ENCODE measurements at regions not wholly inside any gene's neighbourhood (a gene's known extent, or its start where the extent isn't known, plus 50 kb on each side); places are given as distances from the start of the nearest gene placed in this dataset.
"Not testable (repeated sequence)": the region's sequence is repeated elsewhere in the genome, so short reads cannot be mapped to it uniquely, and the experiment has no call there.

GRCh38 chr2:183541766-183542165, 417.5 kb downstream of the NUP35 start:
- peak; percentile 76 for DNase-seq

GRCh38 chr2:183542606-183543005, 418.4 kb downstream of the NUP35 start:
- no peak for DNase-seq

GRCh38 chr2:183543222-183543621, 419.0 kb downstream of the NUP35 start:
- DNase-seq = no peak

GRCh38 chr2:183543731-183544130, 419.5 kb downstream of the NUP35 start:
- DNase-seq = no peak

- DNase-seq = not testable (repeated sequence)
Measured at GRCh38 chr2:183546560-183547350, 422.5 kb downstream of the NUP35 start.

- DNase-seq = no peak
Measured at GRCh38 chr2:183552716-183553115, 428.5 kb downstream of the NUP35 start.

GRCh38 chr2:183564726-183565125, 440.5 kb downstream of the NUP35 start:
- DNase-seq = no peak

- no peak for DNase-seq
Measured at GRCh38 chr2:183575481-183575880, 451.2 kb downstream of the NUP35 start.

- DNase-seq = peak; percentile 95
Measured at GRCh38 chr2:183579686-183580085, 455.4 kb downstream of the NUP35 start.

- DNase-seq = no peak
Measured at GRCh38 chr2:183592271-183592670, 468.0 kb downstream of the NUP35 start.

- no peak for DNase-seq
Measured at GRCh38 chr2:183594150-183594549, 469.9 kb downstream of the NUP35 start.

GRCh38 chr2:183597841-183598240, 473.6 kb downstream of the NUP35 start:
- DNase-seq = peak; percentile 68

- DNase-seq = no peak
Measured at GRCh38 chr2:183604065-183604464, 479.8 kb downstream of the NUP35 start.

- DNase-seq = no peak
Measured at GRCh38 chr2:183605440-183605839, 481.2 kb downstream of the NUP35 start.

GRCh38 chr2:183606022-183606717, 481.9 kb downstream of the NUP35 start:
- DNase-seq = peak; percentile 40

GRCh38 chr2:183606718-183607085, 482.5 kb downstream of the NUP35 start:
- peak; percentile 40 for DNase-seq

GRCh38 chr2:183607995-183608394, 483.8 kb downstream of the NUP35 start:
- DNase-seq = no peak

- no peak for DNase-seq
Measured at GRCh38 chr2:183608747-183609146, 484.5 kb downstream of the NUP35 start.

- DNase-seq = peak; percentile 8
Measured at GRCh38 chr2:183610724-183611123, 486.5 kb downstream of the NUP35 start.

- DNase-seq = no peak
Measured at GRCh38 chr2:183614799-183615435, 490.7 kb downstream of the NUP35 start.

GRCh38 chr2:183623227-183623626, 499.0 kb downstream of the NUP35 start:
- no peak for DNase-seq

GRCh38 chr2:183630964-183631363, 506.7 kb downstream of the NUP35 start:
- DNase-seq = peak; percentile 26

GRCh38 chr2:183656121-183656520, 531.9 kb downstream of the NUP35 start:
- DNase-seq = no peak

GRCh38 chr2:183665425-183665824, 541.2 kb downstream of the NUP35 start:
- DNase-seq = no peak

Measured in NCI-H226 (cell line).